GM12878 (cell line): ENCODE measurements at regions not wholly inside any gene's neighbourhood (a gene's known extent, or its start where the extent isn't known, plus 50 kb on each side); places are given as distances from the start of the nearest gene placed in this dataset.

Source experiments
- ATAC-seq: fragments of 200-7000 bp; cut with Tn5 transposase; 3 replicates; pipeline ENCODE4 v1.9.1; 2020; ENCODE audit warnings: mild to moderate bottlenecking, moderate library complexity
- BruUV-seq: library from RNA; stranded (reverse); fragments of 400-500 nt; replicated peaks from 2 replicates; lab custom pipeline; 2021; lab: Mats Ljungman, UMichigan
- CTCF ChIA-PET: fragments of 300-600 bp; sonication (Branson Sonifier 250); formaldehyde crosslinking; extraction: SDS; loops from one replicate; lab custom pipeline; 2021; ENCODE audit warnings: inconsistent platforms; lab: Yijun Ruan, JAX
- POLR2A ChIA-PET: fragments of 350-600 bp; formaldehyde crosslinking; extraction: SDS; loops from one replicate; lab custom pipeline; 2021; ENCODE audit warnings: inconsistent platforms; lab: Charles Lee
- RAD21 ChIA-PET: fragments of 300-600 bp; sonication (Branson Sonifier 250); formaldehyde crosslinking; loops from one replicate; lab custom pipeline; 2023; ENCODE audit warnings: antibody characterized with exemption; ENCODE audit not compliant: unreplicated experiment; lab: Charles Lee
- SMC1A ChIA-PET: fragments of 300-600 bp; sonication (Branson Sonifier 250); formaldehyde crosslinking; loops from one replicate; lab custom pipeline; 2023; ENCODE audit not compliant: unreplicated experiment, uncharacterized antibody; lab: Charles Lee
- DNase-seq: peaks from one replicate; pipeline ENCODE4 v3.0.0-alpha.2; 2011; ENCODE audit warnings: low read depth, low spot score
- FAIRE-seq: peaks from 3 replicates; lab custom pipeline; 2011; peaks lifted over from hg19 to GRCh38; lab: Jason Lieb, UNC
- H2AFZ ChIP-seq: 2 replicates; pipeline ENCODE4 v1.6.0; 2011; ENCODE audit warnings: low read depth, low read length, control low read depth; ENCODE audit not compliant: control insufficient read depth
- H3K27ac ChIP-seq: 2 replicates; pipeline ENCODE4 v1.5.1; 2011; ENCODE audit warnings: control low read depth; ENCODE audit not compliant: control insufficient read depth, insufficient read depth
- H3K27me3 ChIP-seq, 2 experiments: replicated peaks in 1 of 2; 2 replicates each; pipeline versions ENCODE4 v1.6.0 to v1.6.1; 2011; ENCODE audit warnings: low read length in 1 of 2; ENCODE audit not compliant: control insufficient read depth in 2 of 2, insufficient read depth in 2 of 2
- H3K36me3 ChIP-seq, 2 experiments: 2 replicates each; pipeline ENCODE4 v1.5.1; 2011; ENCODE audit warnings: low read length in 1 of 2; ENCODE audit not compliant: control insufficient read depth in 2 of 2, insufficient read depth in 2 of 2
- H3K4me1 ChIP-seq: 2 replicates; pipeline ENCODE4 v1.6.1; 2011; ENCODE audit warnings: mild to moderate bottlenecking, low read length, moderate library complexity, mixed read lengths; ENCODE audit not compliant: control insufficient read depth, insufficient read depth
- H3K4me2 ChIP-seq: 2 replicates; pipeline ENCODE4 v1.6.0; 2011; ENCODE audit warnings: control low read depth; ENCODE audit not compliant: control insufficient read depth, insufficient read depth
- H3K4me3 ChIP-seq: fragments of 200-600 bp; sonication (generic); 2 replicates; pipeline ENCODE4 v1.5.1; 2016
- H3K79me2 ChIP-seq: 2 replicates; pipeline ENCODE4 v1.6.0; 2011; ENCODE audit warnings: low read length; ENCODE audit not compliant: control insufficient read depth, insufficient read depth
- H3K9ac ChIP-seq: 2 replicates; pipeline ENCODE4 v1.8.0; 2011; ENCODE audit warnings: low read length, control low read depth, mixed read lengths; ENCODE audit not compliant: control insufficient read depth, insufficient read depth
- H3K9me3 ChIP-seq: replicated peaks from 3 replicates; pipeline ENCODE4 v1.5.1; 2011; ENCODE audit warnings: mild to moderate bottlenecking, low read length; ENCODE audit not compliant: control insufficient read depth, insufficient read depth
- H4K20me1 ChIP-seq: 2 replicates; pipeline ENCODE4 v1.6.0; 2011; ENCODE audit not compliant: control insufficient read depth, insufficient read depth
- CBX5 ChIP-seq: sonication (generic); IDR thresholded peaks from 2 replicates; pipeline ENCODE4 v1.6.1; 2016; ENCODE audit warnings: low read depth, moderate library complexity, mild to moderate bottlenecking, inconsistent platforms
- E2F4 ChIP-seq: IDR thresholded peaks from 2 replicates; pipeline ENCODE4 v1.6.1; 2012; ENCODE audit warnings: low read depth, low read length, improper control_type of control experiment
- ELK1 ChIP-seq: IDR thresholded peaks from 2 replicates; pipeline ENCODE4 v1.6.1; 2012; ENCODE audit warnings: low read depth, low read length, improper control_type of control experiment
- IRF4 ChIP-seq: IDR thresholded peaks from 2 replicates; pipeline ENCODE4 v1.6.1; 2011; ENCODE audit warnings: low read depth, low read length
- MTA3 ChIP-seq: IDR thresholded peaks from 2 replicates; pipeline ENCODE4 v1.6.1; 2012; ENCODE audit warnings: low read length, inconsistent platforms, borderline replicate concordance
- NR2C1 ChIP-seq: fragments of 450-650 bp; IDR thresholded peaks from 2 replicates; pipeline ENCODE4 v1.6.1; 2017; ENCODE audit warnings: antibody characterized with exemption, mild to moderate bottlenecking, moderate library complexity
- SIN3A ChIP-seq: IDR thresholded peaks from 2 replicates; pipeline ENCODE4 v1.6.1; 2012; ENCODE audit warnings: low read depth, low read length, improper control_type of control experiment
- SRF ChIP-seq, 2 experiments: IDR thresholded peaks; 2 replicates each; pipeline ENCODE4 v1.6.1; 2011; ENCODE audit warnings: low read depth in 2 of 2, low read length in 2 of 2, mild to moderate bottlenecking in 1 of 2, moderate library complexity in 1 of 2
- ZNF592 ChIP-seq: fragments of 450-650 bp; IDR thresholded peaks from 2 replicates; pipeline ENCODE4 v1.6.1; 2017; ENCODE audit warnings: mild to moderate bottlenecking, moderate library complexity
- WGBS: methylation state at CpG from one replicate; pipeline ENCODE4 v1.1.6; 2016; ENCODE audit warnings: low lambda C conversion rate; ENCODE audit not compliant: insufficient replicate concordance, insufficient coverage; ENCODE audit errors: missing lambda C conversion rate; 5-methylcytosine and 5-hydroxymethylcytosine counted together
- in situ Hi-C: fragments of 300-500 bp; cut with MboI; formaldehyde crosslinking; loops from 9 replicates; pipeline ENCODE4 v1.14.3; 2018; ENCODE audit warnings: mixed read lengths
- intact Hi-C: fragments of 100-400 bp; cut with micrococcal nuclease; formaldehyde crosslinking; loops from one replicate; pipeline ENCODE4 v1.14.2; 2022; ENCODE audit not compliant: unreplicated experiment

- Histone ChIP-seq H2AFZ (no peak overlapping the region), H3K27me3 (no peaks in the 10 kb centered on the region), H3K79me2 (no peaks in the 10 kb centered on the region), H4K20me1 (no peaks in the 10 kb centered on the region), H3K27ac (no peak overlapping the region), H3K4me2 (no peak overlapping the region), H3K36me3 (no peaks in the 10 kb centered on the region), H3K9ac (no peak overlapping the region), H3K9me3 (no peaks in the 10 kb centered on the region), H3K4me3 (no peak overlapping the region), H3K4me1 (no peaks in the 10 kb centered on the region)
- CTCF ChIA-PET: no interaction called here
- 26% methylated on average over 9 of the region's 9 CpGs for WGBS
- TF ChIP-seq SRF (IDR thresholded peaks at IDR 0.05; ENCODE audit: low read depth in 2 of 2, low read length in 2 of 2): no peak
- no peak for TF ChIP-seq E2F4
- TF ChIP-seq MTA3: no peak
- no peak for TF ChIP-seq NR2C1
- no peak for TF ChIP-seq CBX5
- no peak for TF ChIP-seq ELK1
- TF ChIP-seq IRF4: no peak
- no peak for TF ChIP-seq ZNF592
- no peak for TF ChIP-seq SIN3A
- SMC1A ChIA-PET: no interaction called here
- ATAC-seq: no peak
- DNase-seq: no peak
- RAD21 ChIA-PET: no interaction called here
- BruUV-seq: no TSS peak
- in situ Hi-C loops (no loop called here), intact Hi-C loops (no loop called here)
- FAIRE-seq: no peak
- POLR2A ChIA-PET: no interaction called here
These were observed 1688.2 kb downstream of the EFNA5 start for GRCh38 chr5:105982526-105982925.
